Keratinocyte (primary cell): ENCODE measurements at regions not wholly inside any gene's neighbourhood (a gene's known extent, or its start where the extent isn't known, plus 50 kb on each side); places are given as distances from the start of the nearest gene placed in this dataset.

Source experiments
- DNase-seq: peaks from one replicate; pipeline ENCODE4 v3.0.0-alpha.2; 2011; ENCODE audit warnings: low read depth, missing footprints, low spot score
- FAIRE-seq: peaks from 2 replicates; lab custom pipeline; 2011; peaks lifted over from hg19 to GRCh38; lab: Jason Lieb, UNC
- H2AFZ ChIP-seq: 2 replicates; pipeline ENCODE4 v1.6.0; 2012; ENCODE audit warnings: low read length, control low read depth, inconsistent platforms; ENCODE audit not compliant: control insufficient read depth
- H3K27ac ChIP-seq: 2 replicates; pipeline ENCODE4 v1.5.1; 2011; ENCODE audit warnings: low read length; ENCODE audit not compliant: control insufficient read depth, insufficient read depth
- H3K27me3 ChIP-seq: 3 replicates; pipeline ENCODE4 v1.6.0; 2011; ENCODE audit warnings: low read length; ENCODE audit not compliant: control insufficient read depth, insufficient read depth; ENCODE audit errors: extremely low read depth
- H3K36me3 ChIP-seq, 2 experiments: 2 replicates in 1 of 2; 3 replicates in 1 of 2; pipeline ENCODE4 v1.5.1; 2011; ENCODE audit warnings: low read length in 2 of 2, mild to moderate bottlenecking in 1 of 2; ENCODE audit not compliant: control insufficient read depth in 2 of 2, insufficient read depth in 2 of 2; ENCODE audit errors: extremely low read depth in 1 of 2
- H3K4me1 ChIP-seq: 3 replicates; pipeline ENCODE4 v1.5.1; 2011; ENCODE audit warnings: low read length; ENCODE audit not compliant: control insufficient read depth, insufficient read depth; ENCODE audit errors: extremely low read depth
- H3K4me2 ChIP-seq: 3 replicates; pipeline ENCODE4 v1.6.0; 2011; ENCODE audit warnings: low read depth, low read length; ENCODE audit not compliant: control insufficient read depth, insufficient read depth; ENCODE audit errors: extremely low read depth
- H3K4me3 ChIP-seq, 3 experiments: fragments of 200-600 bp in 1 of 3; sonication (generic) in 1 of 3; 2 replicates in 2 of 3; 3 replicates in 1 of 3; pipeline ENCODE4 v1.5.1; 2011 to 2016; ENCODE audit warnings: low read length in 3 of 3, mild to moderate bottlenecking in 3 of 3, control low read depth in 2 of 3, inconsistent platforms in 1 of 3, low read depth in 1 of 3, mixed read lengths in 1 of 3, mixed run types in 1 of 3, moderate library complexity in 1 of 3; ENCODE audit not compliant: control insufficient read depth in 2 of 3, insufficient read depth in 2 of 3; ENCODE audit errors: extremely low read depth in 1 of 3
- H3K79me2 ChIP-seq: 2 replicates; pipeline ENCODE4 v1.6.0; 2012; ENCODE audit warnings: low read length; ENCODE audit not compliant: control insufficient read depth, insufficient read depth
- H3K9ac ChIP-seq: 3 replicates; pipeline ENCODE4 v1.6.0; 2011; ENCODE audit warnings: low read length; ENCODE audit not compliant: control insufficient read depth, insufficient read depth; ENCODE audit errors: extremely low read depth
- H3K9me1 ChIP-seq: 3 replicates; pipeline ENCODE4 v1.6.0; 2011; ENCODE audit warnings: low read length; ENCODE audit not compliant: control insufficient read depth, insufficient read depth; ENCODE audit errors: extremely low read depth
- H3K9me3 ChIP-seq: 2 replicates; pipeline ENCODE4 v1.5.1; 2012; ENCODE audit warnings: low read depth, low read length; ENCODE audit not compliant: control insufficient read depth
- H4K20me1 ChIP-seq: 3 replicates; pipeline ENCODE4 v1.6.0; 2011; ENCODE audit warnings: low read length; ENCODE audit not compliant: control insufficient read depth, insufficient read depth; ENCODE audit errors: extremely low read depth
- CTCF ChIP-seq, 3 experiments: IDR thresholded peaks in 1 of 3; conservative IDR thresholded peaks in 1 of 3; optimal IDR thresholded peaks in 1 of 3; 2 replicates in 2 of 3; 3 replicates in 1 of 3; pipeline versions ENCODE3 to v1.5.1; 2011; ENCODE audit warnings: low read length in 3 of 3, mild to moderate bottlenecking in 3 of 3, moderate library complexity in 2 of 3, control low read depth in 1 of 3, inconsistent platforms in 1 of 3; ENCODE audit not compliant: insufficient read depth in 2 of 3; ENCODE audit errors: extremely low read depth in 1 of 3
- EZH2 ChIP-seq: IDR thresholded peaks from one replicate; pipeline ENCODE4 v1.6.1; 2012; ENCODE audit warnings: inconsistent platforms, mild to moderate bottlenecking, low read length, moderate library complexity
- dilution Hi-C: fragments of 300-500 bp; cut with MboI; formaldehyde crosslinking; loops from one replicate; pipeline ENCODE4 v1.7.0; 2020; ENCODE audit warnings: low sequenced_read_pairs; ENCODE audit not compliant: extremely low pct_ligation_motif_present

GRCh38 chr14:82244791-82245190, 711.1 kb upstream of the SEL1L start:
- DNase-seq (no peak), FAIRE-seq (no peak)
- Histone ChIP-seq H4K20me1 (no peaks in the 10 kb centered on the region), H3K4me3 (no peak overlapping the region), H3K36me3 (no peaks in the 10 kb centered on the region), H3K9me1 (no peaks in the 10 kb centered on the region), H3K9ac (no peak overlapping the region), H2AFZ (no peak overlapping the region), H3K4me1 (no peaks in the 10 kb centered on the region), H3K27me3 (no peaks in the 10 kb centered on the region), H3K27ac (no peak overlapping the region), H3K79me2 (no peaks in the 10 kb centered on the region), H3K9me3 (no peaks in the 10 kb centered on the region), H3K4me2 (no peak overlapping the region)
- TF ChIP-seq EZH2 (no peak), CTCF (optimal IDR thresholded peaks at IDR 0.05 in 1 of 3, IDR thresholded peaks at IDR 0.05 in 1 of 3, conservative IDR thresholded peaks at IDR 0.05 in 1 of 3; ENCODE audit: extremely low read depth in 1 of 3, insufficient read depth in 2 of 3, low read length in 3 of 3) (no peak)
- dilution Hi-C loops: no loop called here

- Histone ChIP-seq H3K9me3 (no peaks in the 10 kb centered on the region), H3K36me3 (no peaks in the 10 kb centered on the region), H3K4me2 (no peak overlapping the region), H3K79me2 (no peaks in the 10 kb centered on the region), H3K4me1 (no peaks in the 10 kb centered on the region), H2AFZ (no peak overlapping the region), H3K27me3 (no peaks in the 10 kb centered on the region), H3K9me1 (no peaks in the 10 kb centered on the region), H3K4me3 (no peak overlapping the region), H4K20me1 (no peaks in the 10 kb centered on the region), H3K9ac (no peak overlapping the region), H3K27ac (no peak overlapping the region)
- DNase-seq (no peak), FAIRE-seq (no peak)
- TF ChIP-seq CTCF (optimal IDR thresholded peaks at IDR 0.05 in 1 of 3, IDR thresholded peaks at IDR 0.05 in 1 of 3, conservative IDR thresholded peaks at IDR 0.05 in 1 of 3; ENCODE audit: extremely low read depth in 1 of 3, insufficient read depth in 2 of 3, low read length in 3 of 3) (no peak), EZH2 (no peak)
- dilution Hi-C loops: no loop called here
Measured at GRCh38 chr14:82251494-82251893, 717.8 kb upstream of the SEL1L start.
